ENCODE measurements at regions not wholly inside any gene's neighbourhood (a gene's known extent, or its start where the extent isn't known, plus 50 kb on each side); places are given as distances from the start of the nearest gene placed in this dataset.
A peak's percentile ranks its signal among the peaks of the same experiment; 100 is the strongest.
"Not testable (repeated sequence)": the region's sequence is repeated elsewhere in the genome, so short reads cannot be mapped to it uniquely, and the experiment has no call there.

GRCh38 chr21:19475525-19475924, 1071.9 kb upstream of the TMPRSS15 start:
- Mint-ChIP-seq H3K4me3 (no peak overlapping the region), H3K4me1 (ENCODE audit: unreplicated experiment) (no peaks in the 10 kb centered on the region), H3K9me3 (peaks cover 12% of the 10 kb centered on the region), H3K27me3 (no peaks in the 10 kb centered on the region), H3K27ac (no peak overlapping the region), H3K36me3 (no peaks in the 10 kb centered on the region)
- DNase-seq (ENCODE audit: extremely low spot score, unreplicated experiment), result no peak
- TF ChIP-seq CTCF (conservative IDR thresholded peaks at IDR 0.05), result no peak

GRCh38 chr21:19489930-19490329, 1086.3 kb upstream of the TMPRSS15 start:
- no peaks in the 10 kb centered on the region for H3K36me3 Mint-ChIP-seq
- H3K9me3 Mint-ChIP-seq, result peaks cover 8% of the 10 kb centered on the region
- no peak overlapping the region for H3K27ac Mint-ChIP-seq

GRCh38 chr21:19490481-19490880, 1086.9 kb upstream of the TMPRSS15 start:
- DNase-seq (ENCODE audit: extremely low spot score, unreplicated experiment), result no peak
- H3K27me3 Mint-ChIP-seq, result no peaks in the 10 kb centered on the region
- no peak for TF ChIP-seq CTCF (conservative IDR thresholded peaks at IDR 0.05)
- no peaks in the 10 kb centered on the region for H3K36me3 Mint-ChIP-seq
- no peak overlapping the region for H3K27ac Mint-ChIP-seq
- no peaks in the 10 kb centered on the region for H3K4me1 Mint-ChIP-seq (ENCODE audit: unreplicated experiment)
- H3K4me3 Mint-ChIP-seq, result no peak overlapping the region
- peaks cover 8% of the 10 kb centered on the region for H3K9me3 Mint-ChIP-seq

More at GRCh38 chr21:19489930-19490329, 1086.3 kb upstream of the TMPRSS15 start:
- no peak for DNase-seq (ENCODE audit: extremely low spot score, unreplicated experiment)
- H3K4me3 Mint-ChIP-seq, result no peak overlapping the region
- H3K27me3 Mint-ChIP-seq, result no peaks in the 10 kb centered on the region
- TF ChIP-seq CTCF (conservative IDR thresholded peaks at IDR 0.05), result no peak
- H3K4me1 Mint-ChIP-seq (ENCODE audit: unreplicated experiment), result no peaks in the 10 kb centered on the region

- not testable (repeated sequence) for H3K9me3 Mint-ChIP-seq; DNase-seq (ENCODE audit: extremely low spot score, unreplicated experiment); H3K4me3 Mint-ChIP-seq; H3K36me3 Mint-ChIP-seq; H3K4me1 Mint-ChIP-seq (ENCODE audit: unreplicated experiment); H3K27me3 Mint-ChIP-seq; H3K27ac Mint-ChIP-seq
Measured at GRCh38 chr21:19493437-19494241, 1090.1 kb upstream of the TMPRSS15 start.

DNA sequence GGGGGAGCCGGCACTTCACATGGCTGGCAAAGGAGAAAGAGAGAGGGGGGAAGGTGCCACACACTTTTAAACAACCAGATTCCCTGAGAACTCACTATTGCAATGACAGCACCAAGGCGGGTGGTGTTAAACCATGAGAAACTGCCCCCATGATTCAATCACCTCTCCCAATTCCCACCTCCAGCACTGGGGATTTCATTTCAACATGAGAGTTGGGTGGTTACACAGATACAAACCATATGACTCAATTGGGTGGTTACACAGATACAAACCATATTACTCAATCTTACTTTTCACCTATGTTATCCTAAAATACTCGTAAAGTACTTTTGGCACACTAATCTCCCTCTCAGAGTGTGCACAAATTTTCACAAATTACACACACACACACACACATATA, 1097.5 kb upstream of the TMPRSS15 start:
- Mint-ChIP-seq H3K27ac (no peak overlapping the region), H3K9me3 (peaks cover 4% of the 10 kb centered on the region), H3K4me1 (ENCODE audit: unreplicated experiment) (no peaks in the 10 kb centered on the region), H3K4me3 (no peak overlapping the region), H3K36me3 (no peaks in the 10 kb centered on the region), H3K27me3 (no peaks in the 10 kb centered on the region)
- TF ChIP-seq CTCF (conservative IDR thresholded peaks at IDR 0.05), result no peak
- DNase-seq (ENCODE audit: extremely low spot score, unreplicated experiment), result no peak

GRCh38 chr21:19507682-19508260, 1104.2 kb upstream of the TMPRSS15 start:
- Mint-ChIP-seq H3K36me3 (no peaks in the 10 kb centered on the region), H3K27me3 (no peaks in the 10 kb centered on the region), H3K4me3 (no peak overlapping the region), H3K27ac (no peak overlapping the region), H3K4me1 (ENCODE audit: unreplicated experiment) (no peaks in the 10 kb centered on the region), H3K9me3 (peaks cover 10% of the 10 kb centered on the region)
- DNase-seq (ENCODE audit: extremely low spot score, unreplicated experiment), result no peak
- TF ChIP-seq CTCF (conservative IDR thresholded peaks at IDR 0.05), result peak; percentile 71
